Hepatic stellate cell (primary cell): ENCODE measurements at regions not wholly inside any gene's neighbourhood (a gene's known extent, or its start where the extent isn't known, plus 50 kb on each side); places are given as distances from the start of the nearest gene placed in this dataset.
"Not testable (repeated sequence)": the region's sequence is repeated elsewhere in the genome, so short reads cannot be mapped to it uniquely, and the experiment has no call there.

Source experiments
- DNase-seq: peaks from one replicate; pipeline ENCODE4 v3.0.0; 2011; ENCODE audit warnings: low spot score

- no peak for DNase-seq
Measured at GRCh38 chr6:9195322-9195721, 760.0 kb upstream of the SLC35B3 start.

GRCh38 chr6:9192405-9192909 lies 757.1 kb upstream of the SLC35B3 start:
- no peak for DNase-seq

DNA sequence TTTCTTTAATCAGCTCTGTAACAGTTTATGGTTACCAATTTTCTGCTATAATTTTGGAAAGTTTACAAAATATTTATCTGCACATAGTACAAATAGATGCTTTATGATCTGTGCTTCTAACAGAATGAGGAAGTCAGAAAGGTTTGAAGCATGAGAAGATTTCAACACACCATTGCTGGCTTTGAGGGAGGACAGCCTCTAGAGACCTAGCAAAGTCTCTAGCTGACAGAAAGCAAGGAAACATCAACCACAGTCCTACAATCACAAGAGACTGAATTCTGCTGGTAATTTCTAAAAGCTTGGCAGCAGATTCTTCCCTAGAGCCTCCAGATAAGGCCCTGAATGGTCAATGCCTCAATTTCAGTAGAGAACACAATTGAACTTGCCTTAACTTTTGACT lies 750.8 kb upstream of the SLC35B3 start:
- no peak for DNase-seq

DNA sequence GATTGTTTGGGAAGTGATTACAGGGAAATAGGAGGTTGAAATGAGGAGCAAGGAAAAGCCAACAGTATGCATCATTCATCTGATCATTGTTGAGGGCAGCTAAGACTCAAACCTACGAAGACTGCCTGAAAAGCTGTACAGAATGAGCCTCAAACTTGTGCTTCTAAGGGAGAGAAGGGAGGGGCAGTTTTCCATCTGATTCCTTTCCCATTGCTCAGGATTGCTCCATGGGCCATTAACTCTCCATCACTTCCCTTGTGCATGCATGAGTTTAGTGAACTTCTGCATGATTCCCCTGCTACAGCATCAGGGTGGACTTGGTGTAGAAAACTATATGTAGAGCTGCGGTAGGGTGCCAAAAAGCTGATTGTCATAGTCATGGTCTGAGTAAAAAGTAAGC lies 742.7 kb upstream of the SLC35B3 start:
- no peak for DNase-seq

DNA sequence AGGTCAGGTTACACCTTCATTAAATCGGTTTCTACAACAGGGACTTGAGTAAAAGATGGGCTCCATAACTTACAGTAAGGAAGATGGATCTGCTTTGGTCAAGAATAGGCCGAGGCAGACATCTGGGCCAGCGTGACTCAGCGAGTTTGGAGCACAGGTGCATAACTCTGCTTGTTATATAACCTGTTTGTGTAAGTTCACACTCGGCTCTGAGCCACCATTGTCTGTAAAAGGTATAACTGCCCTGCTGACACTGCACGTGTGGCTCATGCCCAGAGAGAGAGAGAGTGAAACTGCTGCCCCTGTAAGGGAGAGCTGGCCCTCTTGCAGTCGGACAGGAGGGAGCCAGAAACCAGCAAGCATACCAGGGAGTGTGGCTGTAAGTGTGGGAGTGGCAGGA lies 737.9 kb upstream of the SLC35B3 start:
- DNase-seq: no peak

- DNase-seq: no peak
Measured at GRCh38 chr6:9172096-9172495, 736.8 kb upstream of the SLC35B3 start.

- no peak for DNase-seq
Measured at GRCh38 chr6:9168669-9169068, 733.3 kb upstream of the SLC35B3 start.

DNA sequence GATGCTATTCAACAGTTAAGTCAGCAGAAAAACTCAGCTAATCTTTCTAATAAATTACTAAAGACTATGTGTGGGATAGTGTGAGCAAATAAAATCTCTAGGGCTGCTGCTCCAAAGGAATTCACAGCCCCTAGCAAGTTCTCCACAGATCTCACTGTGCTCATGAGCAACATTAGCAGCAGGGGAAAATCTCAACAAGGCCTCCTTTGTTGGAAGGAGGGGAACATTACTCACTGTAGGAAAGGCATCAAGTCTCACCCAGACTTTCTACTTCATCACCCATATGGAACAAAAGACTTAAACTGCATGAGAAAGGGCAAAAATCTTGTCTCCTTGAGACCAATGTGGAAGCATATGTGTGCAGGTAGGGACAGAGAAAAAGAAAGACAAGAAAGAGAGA lies 726.4 kb upstream of the SLC35B3 start:
- no peak for DNase-seq

GRCh38 chr6:9159051-9159450 lies 723.7 kb upstream of the SLC35B3 start:
- no peak for DNase-seq

DNA sequence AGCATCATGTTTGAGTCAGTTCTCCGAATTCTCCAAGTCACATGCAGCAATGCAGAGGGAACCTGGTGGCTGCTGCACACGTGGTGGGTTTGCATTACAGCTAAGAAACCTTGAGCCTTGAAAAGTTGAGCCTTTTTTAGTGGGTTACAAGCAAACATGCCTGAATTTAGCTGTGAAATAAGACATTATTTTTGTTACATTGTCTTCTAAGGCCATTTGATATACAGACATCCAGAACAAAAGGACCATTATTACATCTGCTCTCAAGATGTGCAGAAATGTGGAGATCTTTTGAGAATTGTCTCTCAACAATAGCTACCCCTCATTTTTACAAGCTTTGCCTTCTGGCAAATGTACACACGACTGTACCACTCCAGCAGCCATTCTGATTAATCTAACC lies 720.5 kb upstream of the SLC35B3 start:
- no peak for DNase-seq

GRCh38 chr6:9143140-9143539 lies 707.8 kb upstream of the SLC35B3 start:
- DNase-seq: no peak

DNA sequence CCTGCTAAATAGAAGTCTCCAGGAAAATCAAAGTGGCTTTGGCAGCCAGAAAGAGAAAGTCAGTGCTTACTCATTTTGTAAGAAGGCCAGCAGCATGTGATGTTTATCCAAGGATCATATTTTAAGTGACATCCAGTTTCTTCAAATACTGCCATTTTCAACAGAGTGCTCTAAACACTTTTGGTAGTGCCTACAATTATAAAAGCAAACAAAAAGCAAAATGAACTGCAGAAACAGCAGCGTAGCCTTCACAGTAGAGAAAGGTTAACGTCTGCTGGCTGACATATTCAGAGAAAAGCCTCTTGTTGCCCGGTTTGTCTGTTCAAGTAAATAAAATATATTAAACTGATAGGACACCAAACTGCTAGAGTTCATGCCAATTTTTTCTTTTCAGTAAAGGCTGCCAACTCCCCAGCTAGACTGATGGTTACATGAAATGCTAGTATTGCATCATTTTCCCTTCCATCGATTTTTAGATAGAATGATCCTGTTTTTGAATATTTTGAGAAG lies 705.7 kb upstream of the SLC35B3 start:
- DNase-seq: no peak

DNA sequence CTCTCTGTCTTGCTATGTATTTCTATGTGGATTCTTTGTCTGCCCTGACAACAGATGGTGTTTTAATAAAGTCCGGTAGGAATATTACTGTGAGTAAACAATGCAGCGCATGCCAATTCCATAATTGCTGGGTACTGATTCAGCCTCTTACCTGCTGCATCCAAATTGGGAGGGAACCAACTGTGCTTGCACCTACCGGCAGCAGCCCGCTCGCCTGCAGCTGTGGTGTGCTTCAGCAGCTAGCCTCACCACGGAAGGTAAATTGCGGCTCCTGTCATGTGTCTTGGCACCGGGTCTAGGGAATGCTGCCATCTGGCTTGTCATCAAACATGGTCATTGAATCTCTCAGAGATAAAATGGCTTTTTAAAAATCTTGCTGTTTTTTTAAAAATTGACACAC lies 704.8 kb upstream of the SLC35B3 start:
- no peak for DNase-seq

- DNase-seq: no peak
Measured at GRCh38 chr6:9139746-9140145, 704.4 kb upstream of the SLC35B3 start.

GRCh38 chr6:9138936-9139335 lies 703.6 kb upstream of the SLC35B3 start:
- no peak for DNase-seq

DNA sequence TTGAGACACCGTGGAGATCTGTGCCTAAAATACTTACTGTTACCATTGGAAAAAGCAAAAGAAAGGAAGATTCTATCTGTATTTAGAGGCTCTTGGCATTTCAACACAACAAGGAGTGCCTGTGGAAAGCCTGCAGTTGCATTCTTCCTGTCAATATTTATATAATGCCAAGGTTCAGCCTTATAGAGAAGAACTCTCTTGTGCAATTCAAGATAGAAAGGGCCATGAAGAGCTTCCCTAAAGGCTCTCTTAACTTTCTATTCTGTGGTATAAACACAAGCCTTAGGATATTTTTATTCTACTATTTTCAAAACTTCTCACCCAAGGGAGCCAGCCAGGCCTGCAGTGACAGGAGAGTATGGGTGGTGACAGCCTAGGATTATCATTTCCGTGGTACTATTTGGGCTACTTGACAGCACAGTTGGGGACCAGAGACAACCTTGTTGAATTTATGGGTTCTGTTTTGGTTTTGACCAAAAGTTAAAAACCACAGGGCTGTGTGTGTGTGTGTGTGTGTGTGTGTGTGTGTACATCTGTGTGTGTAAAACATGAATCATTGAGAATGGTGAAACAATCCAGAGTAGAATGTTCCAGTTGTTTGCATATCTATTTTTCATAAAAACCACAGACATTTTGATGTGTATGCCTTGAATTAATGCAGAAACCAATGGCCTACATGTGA lies 700.9 kb upstream of the SLC35B3 start:
- no peak for DNase-seq

- DNase-seq: no peak
Measured at GRCh38 chr6:9131616-9132015, 696.3 kb upstream of the SLC35B3 start.

DNA sequence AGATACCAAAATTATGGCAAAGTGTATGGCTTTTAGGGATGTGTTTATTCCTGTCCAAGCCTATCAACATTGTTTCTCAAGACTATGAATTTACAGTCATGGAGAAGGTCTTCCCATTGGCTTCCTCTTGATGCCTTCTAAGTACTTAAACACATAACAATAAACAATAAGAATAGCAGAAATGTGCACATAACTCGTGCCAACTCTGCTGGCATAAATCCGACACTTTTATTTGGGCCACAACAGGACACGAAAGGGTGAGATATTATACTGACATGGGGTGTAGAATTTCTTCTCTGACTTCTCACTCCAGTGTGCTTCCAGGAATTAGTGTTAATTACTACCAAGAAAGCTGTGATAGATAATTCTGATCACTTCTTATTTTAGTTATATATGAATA lies 695.9 kb upstream of the SLC35B3 start:
- no peak for DNase-seq

DNA sequence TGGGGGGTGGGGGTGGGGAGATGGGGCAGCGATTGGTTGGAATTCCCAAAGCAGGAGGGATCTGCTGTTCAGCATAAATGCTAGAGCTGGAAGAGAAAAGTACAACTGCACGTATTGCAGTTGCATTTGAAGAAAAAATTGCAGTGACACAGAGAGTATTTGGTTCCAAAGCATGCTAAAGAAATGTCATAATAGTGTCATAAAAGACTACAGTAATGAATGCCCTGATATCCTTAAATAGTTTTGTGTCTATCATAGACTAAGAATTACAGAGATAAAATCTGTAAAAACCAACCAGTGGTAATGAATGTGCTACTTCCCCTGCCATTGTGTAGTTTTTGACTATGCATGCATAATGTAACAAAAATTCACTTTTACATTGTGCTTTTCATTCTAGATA lies 693.6 kb upstream of the SLC35B3 start:
- no peak for DNase-seq

GRCh38 chr6:9126878-9127560 lies 691.7 kb upstream of the SLC35B3 start:
- no peak for DNase-seq

DNA sequence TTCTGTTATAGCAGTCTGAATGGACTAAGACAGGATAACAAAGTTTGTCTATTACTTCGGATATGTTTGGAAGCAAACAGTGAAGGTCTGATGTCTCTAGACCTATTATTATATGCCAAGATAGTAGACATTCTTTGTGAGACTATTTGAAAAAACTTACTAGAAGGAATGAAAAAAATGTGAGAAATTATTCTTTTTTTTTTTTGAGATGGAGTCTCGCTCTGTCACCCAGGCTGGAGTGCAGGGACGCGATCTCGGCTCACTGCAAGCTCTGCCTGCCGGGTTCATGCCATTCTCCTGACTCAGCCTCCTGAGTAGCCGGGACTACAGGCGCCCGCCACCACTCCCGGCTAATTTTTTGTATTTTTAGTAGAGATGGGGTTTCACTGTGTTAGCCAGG lies 690.7 kb upstream of the SLC35B3 start:
- not testable (repeated sequence) for DNase-seq

DNA sequence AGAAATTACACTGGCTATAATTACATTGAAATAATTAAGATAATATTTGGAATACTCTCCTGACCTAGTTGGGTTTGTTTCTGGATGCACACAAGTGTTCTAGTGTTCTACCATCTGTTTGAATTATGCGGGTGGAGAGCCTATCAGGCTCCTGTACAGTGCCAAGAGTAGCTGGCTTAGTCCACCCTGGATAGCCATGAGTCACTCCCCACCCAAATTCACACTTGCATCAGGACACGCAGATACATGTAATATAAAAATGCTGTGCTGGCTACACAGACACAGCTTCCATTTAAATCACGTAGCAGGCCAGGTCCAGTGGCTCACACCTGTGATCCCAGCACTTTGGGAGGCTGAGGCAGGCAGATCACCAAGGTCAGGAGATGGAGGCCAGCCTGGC lies 686.2 kb upstream of the SLC35B3 start:
- DNase-seq: no peak

DNA sequence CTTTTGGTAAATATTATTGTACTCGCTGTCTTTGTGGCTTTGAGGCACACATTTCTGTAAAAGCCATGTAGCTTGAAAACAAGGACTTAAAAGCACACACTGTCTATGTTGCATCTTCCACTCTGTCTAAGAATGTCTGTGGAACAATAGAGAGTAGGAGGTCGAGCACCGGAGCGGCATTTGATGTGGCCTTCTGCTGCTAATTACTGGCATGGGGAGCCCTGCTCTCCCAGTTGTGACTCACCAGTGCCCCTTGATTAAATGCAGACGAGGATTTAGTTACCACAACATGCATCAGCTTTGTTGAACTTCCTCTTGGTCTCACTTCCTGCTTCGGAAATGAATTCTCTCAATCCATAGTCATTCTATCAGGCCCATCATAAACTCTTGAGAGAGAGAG lies 680.7 kb upstream of the SLC35B3 start:
- no peak for DNase-seq

GRCh38 chr6:9112544-9112943 lies 677.2 kb upstream of the SLC35B3 start:
- no peak for DNase-seq
